GM21717 (cell line): ENCODE measurements at regions not wholly inside any gene's neighbourhood (a gene's known extent, or its start where the extent isn't known, plus 50 kb on each side); places are given as distances from the start of the nearest gene placed in this dataset.
"Not testable (repeated sequence)": the region's sequence is repeated elsewhere in the genome, so short reads cannot be mapped to it uniquely, and the experiment has no call there.

Experiments
- ATAC-seq: cut with Tn5 transposase; IDR thresholded peaks from one replicate; pipeline ENCODE4 v1.9.1; 2021; ENCODE audit warnings: mild to moderate bottlenecking, moderate library complexity; ENCODE audit not compliant: unreplicated experiment

- no peak for ATAC-seq
These were observed 85.6 kb upstream of the SNX7 start for GRCh38 chr1:98575955-98576354.

GRCh38 chr1:98565951-98566350, 95.6 kb upstream of the SNX7 start:
- no peak for ATAC-seq

- no peak for ATAC-seq
These were observed 102.2 kb upstream of the SNX7 start for GRCh38 chr1:98559291-98559690.

GRCh38 chr1:98557895-98558294, 103.6 kb upstream of the SNX7 start:
- ATAC-seq, result no peak

GRCh38 chr1:98556521-98557158, 104.9 kb upstream of the SNX7 start:
- ATAC-seq, result no peak

GRCh38 chr1:98555814-98556213, 105.7 kb upstream of the SNX7 start:
- ATAC-seq, result no peak

- not testable (repeated sequence) for ATAC-seq
These were observed 108.9 kb upstream of the SNX7 start for GRCh38 chr1:98552576-98553074.

GRCh38 chr1:98550076-98550475, 111.4 kb upstream of the SNX7 start:
- ATAC-seq, result no peak

- ATAC-seq, result no peak
These were observed 115.2 kb upstream of the SNX7 start for GRCh38 chr1:98546319-98546718.

- ATAC-seq, result no peak
These were observed 123.4 kb upstream of the SNX7 start for GRCh38 chr1:98538106-98538505.

- ATAC-seq, result no peak
These were observed 138.3 kb upstream of the SNX7 start for GRCh38 chr1:98523256-98523655.

GRCh38 chr1:98516306-98516705, 145.2 kb upstream of the SNX7 start:
- no peak for ATAC-seq

GRCh38 chr1:98515744-98516143, 145.8 kb upstream of the SNX7 start:
- ATAC-seq, result no peak

GRCh38 chr1:98512216-98512615, 149.3 kb upstream of the SNX7 start:
- ATAC-seq, result not testable (repeated sequence)

GRCh38 chr1:98503771-98504170, 157.8 kb upstream of the SNX7 start:
- ATAC-seq, result no peak

GRCh38 chr1:98502937-98503336, 158.6 kb upstream of the SNX7 start:
- no peak for ATAC-seq

- no peak for ATAC-seq
These were observed 161.2 kb upstream of the SNX7 start for GRCh38 chr1:98500324-98500723.

- no peak for ATAC-seq
These were observed 162.9 kb upstream of the SNX7 start for GRCh38 chr1:98498651-98499050.

- no peak for ATAC-seq
These were observed 164.0 kb upstream of the SNX7 start for GRCh38 chr1:98497497-98497896.

GRCh38 chr1:98496256-98496995, 165.1 kb upstream of the SNX7 start:
- no peak for ATAC-seq

GRCh38 chr1:98493469-98493868, 168.1 kb upstream of the SNX7 start:
- ATAC-seq, result no peak

- ATAC-seq, result no peak
These were observed 171.4 kb upstream of the SNX7 start for GRCh38 chr1:98490099-98490498.
